SU-DHL-6 (cell line): ENCODE measurements at regions not wholly inside any gene's neighbourhood (a gene's known extent, or its start where the extent isn't known, plus 50 kb on each side); places are given as distances from the start of the nearest gene placed in this dataset.

Experiments used
- H2AFZ ChIP-seq: fragments of 200-600 bp; sonication (generic); 2 replicates; pipeline ENCODE4 v1.6.1; 2014; ENCODE audit warnings: low read depth, mild to moderate bottlenecking, moderate library complexity, mixed read lengths, antibody characterized with exemption, low read length; ENCODE audit not compliant: severe bottlenecking
- H3F3A ChIP-seq: fragments of 200-600 bp; shearing (Covaris generic); 2 replicates; pipeline ENCODE4 v1.6.0; 2016; ENCODE audit warnings: antibody characterized with exemption, mild to moderate bottlenecking; ENCODE audit not compliant: insufficient read depth
- H3K27ac ChIP-seq: fragments of 200-600 bp; sonication (generic); 2 replicates; pipeline ENCODE4 v1.5.1; 2016; ENCODE audit warnings: low read depth, mild to moderate bottlenecking, low read length, moderate library complexity, mixed read lengths
- H3K27me3 ChIP-seq: fragments of 200-600 bp; sonication (generic), shearing (Covaris generic); 2 replicates; pipeline ENCODE4 v1.6.0; 2014; ENCODE audit warnings: mild to moderate bottlenecking, low read length
- H3K36me3 ChIP-seq: fragments of 200-600 bp; sonication (generic); 2 replicates; pipeline ENCODE4 v1.6.1; 2014; ENCODE audit warnings: mild to moderate bottlenecking, low read length, mixed read lengths
- H3K4me2 ChIP-seq: fragments of 300-600, 200-600 bp; shearing (Covaris generic), sonication (generic); 2 replicates; pipeline ENCODE4 v1.6.0; 2014; ENCODE audit warnings: low read length, low read depth, mild to moderate bottlenecking; ENCODE audit not compliant: poor library complexity, severe bottlenecking
- H3K4me3 ChIP-seq: fragments of 200-600 bp; sonication (generic); 2 replicates; pipeline ENCODE4 v1.5.1; 2014; ENCODE audit warnings: antibody characterized with exemption, low read length, mild to moderate bottlenecking, mixed read lengths; ENCODE audit not compliant: insufficient read depth, poor library complexity, severe bottlenecking
- H3K79me2 ChIP-seq: fragments of 200-600 bp; sonication (generic); 2 replicates; pipeline ENCODE4 v1.6.1; 2014; ENCODE audit warnings: mild to moderate bottlenecking, low read length, moderate library complexity; ENCODE audit not compliant: insufficient read depth
- H3K9ac ChIP-seq: fragments of 200-600 bp; sonication (generic); 2 replicates; pipeline ENCODE4 v1.7.0; 2014; ENCODE audit warnings: mild to moderate bottlenecking, low read length
- H3K9me2 ChIP-seq: fragments of 200-600 bp; sonication (generic); replicated peaks from 2 replicates; pipeline ENCODE4 v1.6.1; 2014; ENCODE audit warnings: low read length; ENCODE audit not compliant: insufficient read depth
- H3K9me3 ChIP-seq: fragments of 200-600 bp; sonication (generic); 2 replicates; pipeline ENCODE4 v1.6.1; 2014; ENCODE audit warnings: low read length, mixed read lengths; ENCODE audit not compliant: insufficient read depth
- H4K20me1 ChIP-seq: fragments of 200-600 bp; sonication (generic); 2 replicates; pipeline ENCODE4 v1.6.1; 2014; ENCODE audit warnings: low read depth, mild to moderate bottlenecking, antibody characterized with exemption, low read length, moderate library complexity, mixed read lengths
- EZH2phosphoT487 ChIP-seq: fragments of 200-600 bp; sonication (generic), shearing (Covaris generic); conservative IDR thresholded peaks from 2 replicates; pipeline ENCODE4 v1.6.1; 2018; ENCODE audit warnings: mild to moderate bottlenecking, antibody characterized with exemption, low read length, moderate library complexity, mixed read lengths
- TF ChIP-seq, protein P1 (sequence below): fragments of 200-600 bp; sonication (generic); IDR thresholded peaks from one replicate; pipeline ENCODE4 v1.5.1; 2017; ENCODE audit warnings: antibody characterized with exemption, mild to moderate bottlenecking, low read length, moderate library complexity; ENCODE audit not compliant: insufficient read depth, poor library complexity, severe bottlenecking

DNA sequence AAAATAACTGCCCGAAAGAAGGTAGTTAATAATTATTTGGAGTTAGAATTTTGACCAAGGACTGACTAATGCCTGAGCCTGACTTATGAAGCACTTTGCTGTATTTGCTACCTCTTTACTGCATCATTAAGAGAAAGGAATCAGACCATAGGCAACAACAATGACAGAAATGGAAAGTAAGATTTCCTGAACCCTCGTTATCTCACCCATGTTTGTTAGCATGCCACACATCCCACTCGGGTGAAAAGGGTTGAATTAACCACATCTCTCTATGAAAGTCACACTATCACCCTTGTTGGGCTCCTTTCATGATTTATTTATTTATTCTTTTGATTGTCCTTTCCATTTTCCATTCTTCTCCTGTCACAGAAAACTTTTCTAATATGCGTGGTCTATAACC is 59.6 kb downstream of the OLIG3 start:
- Histone ChIP-seq H3K9ac (no peak overlapping the region), H3K36me3 (no peaks in the 10 kb centered on the region), H3K79me2 (no peaks in the 10 kb centered on the region), H2AFZ (no peak overlapping the region), H3K9me3 (no peaks in the 10 kb centered on the region), H3K27ac (no peak overlapping the region), H3K9me2 (no peaks in the 10 kb centered on the region), H4K20me1 (no peaks in the 10 kb centered on the region), H3K4me3 (no peak overlapping the region), H3F3A (no peaks in the 10 kb centered on the region), H3K27me3 (no peaks in the 10 kb centered on the region), H3K4me2 (no peak overlapping the region)
- TF ChIP-seq, protein P1, sequence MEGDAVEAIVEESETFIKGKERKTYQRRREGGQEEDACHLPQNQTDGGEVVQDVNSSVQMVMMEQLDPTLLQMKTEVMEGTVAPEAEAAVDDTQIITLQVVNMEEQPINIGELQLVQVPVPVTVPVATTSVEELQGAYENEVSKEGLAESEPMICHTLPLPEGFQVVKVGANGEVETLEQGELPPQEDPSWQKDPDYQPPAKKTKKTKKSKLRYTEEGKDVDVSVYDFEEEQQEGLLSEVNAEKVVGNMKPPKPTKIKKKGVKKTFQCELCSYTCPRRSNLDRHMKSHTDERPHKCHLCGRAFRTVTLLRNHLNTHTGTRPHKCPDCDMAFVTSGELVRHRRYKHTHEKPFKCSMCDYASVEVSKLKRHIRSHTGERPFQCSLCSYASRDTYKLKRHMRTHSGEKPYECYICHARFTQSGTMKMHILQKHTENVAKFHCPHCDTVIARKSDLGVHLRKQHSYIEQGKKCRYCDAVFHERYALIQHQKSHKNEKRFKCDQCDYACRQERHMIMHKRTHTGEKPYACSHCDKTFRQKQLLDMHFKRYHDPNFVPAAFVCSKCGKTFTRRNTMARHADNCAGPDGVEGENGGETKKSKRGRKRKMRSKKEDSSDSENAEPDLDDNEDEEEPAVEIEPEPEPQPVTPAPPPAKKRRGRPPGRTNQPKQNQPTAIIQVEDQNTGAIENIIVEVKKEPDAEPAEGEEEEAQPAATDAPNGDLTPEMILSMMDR = no peak

DNA sequence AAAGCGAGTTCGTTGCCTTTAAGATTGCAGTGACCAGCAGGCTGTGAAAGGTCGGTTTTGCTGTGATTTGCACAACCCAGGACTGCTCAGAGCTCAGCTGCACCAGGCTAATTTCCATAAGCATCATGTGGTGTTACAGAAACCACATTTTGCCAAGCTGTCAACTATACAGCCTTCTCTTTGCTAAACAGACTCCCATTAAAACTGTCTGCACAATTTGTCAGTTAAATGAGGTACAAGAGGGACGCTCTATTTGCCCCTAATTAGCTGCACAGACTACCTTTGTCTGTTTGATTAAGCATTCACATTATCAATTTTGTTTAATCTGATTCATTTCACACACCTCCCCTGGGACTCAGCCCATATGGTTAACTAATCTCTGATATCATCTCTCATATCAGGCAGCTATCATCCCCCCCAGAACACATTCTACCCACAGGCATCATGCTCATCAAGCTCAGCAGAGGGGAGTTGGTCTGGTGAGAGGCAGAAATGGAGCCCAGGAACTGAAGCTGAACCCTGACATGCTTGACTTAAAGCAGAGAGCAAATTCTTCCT is 62.1 kb downstream of the OLIG3 start:
- Histone ChIP-seq H3K27me3 (no peaks in the 10 kb centered on the region), H3K9me2 (no peaks in the 10 kb centered on the region), H2AFZ (no peak overlapping the region), H3K79me2 (no peaks in the 10 kb centered on the region), H3K36me3 (no peaks in the 10 kb centered on the region), H3F3A (no peaks in the 10 kb centered on the region), H3K9ac (no peak overlapping the region), H3K9me3 (no peaks in the 10 kb centered on the region), H4K20me1 (no peaks in the 10 kb centered on the region), H3K4me2 (no peak overlapping the region), H3K27ac (no peak overlapping the region), H3K4me3 (no peak overlapping the region)
- TF ChIP-seq, protein P1 = no peak
- no peak for TF ChIP-seq EZH2phosphoT487

DNA sequence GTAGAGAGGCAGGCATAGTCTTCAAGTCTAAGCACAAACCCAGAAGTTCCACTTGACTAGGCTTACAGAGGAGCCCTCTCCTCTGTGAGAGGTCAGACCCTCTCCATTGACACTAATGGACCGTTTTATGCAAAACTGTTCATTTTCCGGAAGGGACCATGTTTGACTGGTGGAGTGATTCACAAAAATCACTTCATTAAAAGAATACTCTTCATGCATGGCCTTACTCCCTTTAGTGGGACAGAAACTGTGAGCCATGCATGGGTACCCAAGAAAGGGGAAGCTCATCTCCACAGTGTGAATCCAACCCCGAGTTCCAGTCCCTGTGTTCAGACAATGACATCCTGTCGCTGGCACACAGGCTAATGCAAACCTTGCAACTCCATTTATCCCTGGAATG is 63.2 kb downstream of the OLIG3 start:
- no peaks in the 10 kb centered on the region for H3K79me2 ChIP-seq
- H3K9me3 ChIP-seq = no peaks in the 10 kb centered on the region
- H3K27ac ChIP-seq = no peak overlapping the region
- no peak overlapping the region for H3K4me3 ChIP-seq
- H3K9ac ChIP-seq = no peak overlapping the region
- H3F3A ChIP-seq = no peaks in the 10 kb centered on the region
- H3K9me2 ChIP-seq = no peaks in the 10 kb centered on the region
- H3K4me2 ChIP-seq = no peak overlapping the region
- H3K27me3 ChIP-seq = no peaks in the 10 kb centered on the region
- TF ChIP-seq EZH2phosphoT487 = no peak
- TF ChIP-seq, protein P1 = no peak
- H4K20me1 ChIP-seq = no peaks in the 10 kb centered on the region
- no peak overlapping the region for H2AFZ ChIP-seq
- no peaks in the 10 kb centered on the region for H3K36me3 ChIP-seq
